ENCODE measurements at regions not wholly inside any gene's neighbourhood (a gene's known extent, or its start where the extent isn't known, plus 50 kb on each side); places are given as distances from the start of the nearest gene placed in this dataset.
"Not testable (repeated sequence)": the region's sequence is repeated elsewhere in the genome, so short reads cannot be mapped to it uniquely, and the experiment has no call there.

- TF ChIP-seq ZBTB7A (tag by site-specific recombination; IDR thresholded peaks at IDR 0.05; ENCODE audit: low read depth) (no peak), ZIC2 (tag by site-specific recombination; IDR thresholded peaks at IDR 0.05) (peak; percentile 52), OSR2 (tag by site-specific recombination; IDR thresholded peaks at IDR 0.05) (peak; percentile 39; the same call in 1 of the 2 replicates), ZNF133 (tag by site-specific recombination; IDR thresholded peaks at IDR 0.05) (no peak), GLIS1 (tag by site-specific recombination; IDR thresholded peaks at IDR 0.05) (peak; percentile 56; the same call in 1 of the 2 replicates), TCF7L2 (IDR thresholded peaks at IDR 0.05; ENCODE audit: borderline replicate concordance, low read depth, low read length) (no peak), WT1 (tag by site-specific recombination; IDR thresholded peaks at IDR 0.05) (no peak), ZNF423 (tag by site-specific recombination; IDR thresholded peaks at IDR 0.05) (no peak), SCRT1 (tag by site-specific recombination; IDR thresholded peaks at IDR 0.05; ENCODE audit: borderline replicate concordance) (no peak), ZNF202 (tag by site-specific recombination; IDR thresholded peaks at IDR 0.05; ENCODE audit: borderline replicate concordance) (no peak), YY2 (tag by site-specific recombination; IDR thresholded peaks at IDR 0.05) (no peak)
Measured at GRCh38 chr2:53509831-53510388, 257.7 kb upstream of the CHAC2 start (continued).

- ChIA-PET CTCF (no interaction called here), POLR2A (no interaction called here)
- no peaks in the 10 kb centered on the region for H3K36me3 ChIP-seq (ENCODE audit: control insufficient read depth in 2 of 2, insufficient read depth in 1 of 2, low read length in 2 of 2)
- no peaks in the 10 kb centered on the region for H3K4me1 ChIP-seq (ENCODE audit: control insufficient read depth, insufficient read depth, low read length)
- no peak overlapping the region for H3K4me3 ChIP-seq (ENCODE audit: low read depth, low read length)
- H3K27ac ChIP-seq (ENCODE audit: extremely low read depth, low read depth, low read length), result no peak overlapping the region
- TF ChIP-seq SETDB1 (IDR thresholded peaks at IDR 0.05; ENCODE audit: insufficient read length, low read length) (peak; percentile 20), ZNF404 (tag by site-specific recombination; IDR thresholded peaks at IDR 0.05) (no peak)
- H3K9me3 ChIP-seq (ENCODE audit: control insufficient read depth, insufficient read depth, low read depth, low read length), result no peaks in the 10 kb centered on the region
Measured at GRCh38 chr2:53508667-53509066, 258.9 kb upstream of the CHAC2 start.

GRCh38 chr2:53507070-53507469, 260.5 kb upstream of the CHAC2 start:
- POLR2A ChIA-PET; H3K4me3 ChIP-seq (ENCODE audit: low read depth, low read length); CTCF ChIA-PET; H3K27ac ChIP-seq (ENCODE audit: extremely low read depth, low read depth, low read length); H3K36me3 ChIP-seq (ENCODE audit: control insufficient read depth in 2 of 2, insufficient read depth in 1 of 2, low read length in 2 of 2); H3K4me1 ChIP-seq (ENCODE audit: control insufficient read depth, insufficient read depth, low read length); H3K9me3 ChIP-seq (ENCODE audit: control insufficient read depth, insufficient read depth, low read depth, low read length): not testable (repeated sequence)

GRCh38 chr2:53505826-53506225, 261.8 kb upstream of the CHAC2 start:
- no peak overlapping the region for H3K27ac ChIP-seq (ENCODE audit: extremely low read depth, low read depth, low read length)
- ChIA-PET POLR2A (no interaction called here), CTCF (no interaction called here)
- H3K9me3 ChIP-seq (ENCODE audit: control insufficient read depth, insufficient read depth, low read depth, low read length), result no peaks in the 10 kb centered on the region
- no peaks in the 10 kb centered on the region for H3K36me3 ChIP-seq (ENCODE audit: control insufficient read depth in 2 of 2, insufficient read depth in 1 of 2, low read length in 2 of 2)
- no peaks in the 10 kb centered on the region for H3K4me1 ChIP-seq (ENCODE audit: control insufficient read depth, insufficient read depth, low read length)
- no peak overlapping the region for H3K4me3 ChIP-seq (ENCODE audit: low read depth, low read length)
- no peak for TF ChIP-seq ZNF302 (tag by site-specific recombination; IDR thresholded peaks at IDR 0.05; ENCODE audit: low read depth)
- no peak for TF ChIP-seq INSM2 (tag by site-specific recombination; IDR thresholded peaks at IDR 0.05)
- no peak for TF ChIP-seq ZNF121 (tag by site-specific recombination; IDR thresholded peaks at IDR 0.05)
- no peak for TF ChIP-seq ZNF785 (tag by site-specific recombination; IDR thresholded peaks at IDR 0.05)
- TF ChIP-seq ZBTB48 (tag by site-specific recombination; IDR thresholded peaks at IDR 0.05), result no peak
- TF ChIP-seq ZNF654 (tag by site-specific recombination; IDR thresholded peaks at IDR 0.05; ENCODE audit: low read depth), result no peak
- no peak for TF ChIP-seq ZNF423 (tag by site-specific recombination; IDR thresholded peaks at IDR 0.05)
- no peak for TF ChIP-seq PRDM2 (tag by site-specific recombination; IDR thresholded peaks at IDR 0.05; ENCODE audit: borderline replicate concordance)
- no peak for TF ChIP-seq ZBTB44 (tag by site-specific recombination; IDR thresholded peaks at IDR 0.05)
- no peak for TF ChIP-seq TCF7L2 (IDR thresholded peaks at IDR 0.05; ENCODE audit: borderline replicate concordance, low read depth, low read length)
